Panc1 (cell line): ENCODE measurements at regions not wholly inside any gene's neighbourhood (a gene's known extent, or its start where the extent isn't known, plus 50 kb on each side); places are given as distances from the start of the nearest gene placed in this dataset.

Source experiments
- POLR2AphosphoS5 ChIP-seq: IDR thresholded peaks from 2 replicates; pipeline ENCODE4 v1.6.1; 2012; ENCODE audit warnings: mild to moderate bottlenecking, low read depth, low read length, moderate library complexity
- SIN3A ChIP-seq: IDR thresholded peaks from 2 replicates; pipeline ENCODE4 v1.6.1; 2012; ENCODE audit warnings: low read depth, mild to moderate bottlenecking, low read length, moderate library complexity, borderline replicate concordance; ENCODE audit not compliant: insufficient read depth
- TCF7L2 ChIP-seq: IDR thresholded peaks from 2 replicates; pipeline ENCODE4 v1.6.1; 2011; ENCODE audit warnings: mild to moderate bottlenecking, low read depth, low read length, inconsistent platforms
- TF ChIP-seq, protein P1 (sequence below): fragments of 450-650 bp; IDR thresholded peaks from 2 replicates; pipeline ENCODE4 v1.5.1; 2017; ENCODE audit warnings: mild to moderate bottlenecking
- TF ChIP-seq, protein P2 (sequence below), 2 experiments: IDR thresholded peaks; 2 replicates each; pipeline ENCODE4 v1.6.1; 2011 to 2012; ENCODE audit warnings: low read depth in 2 of 2, control low read depth in 1 of 2, low read length in 1 of 2, mild to moderate bottlenecking in 1 of 2, moderate library complexity in 1 of 2; ENCODE audit not compliant: insufficient read depth in 1 of 2

DNA sequence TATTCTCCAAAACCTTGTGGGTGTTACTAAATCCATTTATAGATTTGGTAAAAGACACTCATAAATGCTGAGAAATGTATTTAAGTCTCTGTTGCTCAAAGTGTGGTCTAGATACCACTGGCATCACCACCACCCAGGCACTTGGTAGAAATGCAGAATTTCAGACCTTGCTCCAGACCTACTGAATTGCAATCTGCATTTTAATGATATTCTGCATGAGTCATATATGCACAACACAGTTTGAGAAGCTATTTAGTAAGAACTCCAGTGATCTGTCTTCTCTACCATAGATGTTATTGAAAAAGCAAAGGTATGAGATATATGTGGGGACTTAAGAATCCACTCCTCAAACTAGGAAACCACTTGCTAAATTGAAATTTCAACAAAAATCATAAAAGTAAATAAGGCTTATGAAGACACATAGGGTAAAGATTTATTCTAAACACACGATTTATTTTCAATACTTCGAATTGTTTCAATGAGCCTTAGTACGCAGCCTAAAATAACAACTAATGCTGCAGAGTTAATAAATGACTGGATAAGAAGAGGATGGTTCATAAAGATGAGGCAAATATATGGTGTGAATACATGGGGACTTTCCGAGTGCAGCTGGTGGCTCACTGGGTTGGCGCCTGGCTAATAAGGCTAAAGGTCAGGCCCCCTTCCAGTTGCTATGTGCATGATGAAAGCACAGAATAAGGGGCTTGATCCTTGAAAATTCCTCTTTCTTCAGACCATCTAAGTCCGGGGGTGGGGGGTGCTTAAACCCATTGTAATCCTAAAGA, 813.3 kb downstream of the NR2F2 start:
- TF ChIP-seq, protein P1, sequence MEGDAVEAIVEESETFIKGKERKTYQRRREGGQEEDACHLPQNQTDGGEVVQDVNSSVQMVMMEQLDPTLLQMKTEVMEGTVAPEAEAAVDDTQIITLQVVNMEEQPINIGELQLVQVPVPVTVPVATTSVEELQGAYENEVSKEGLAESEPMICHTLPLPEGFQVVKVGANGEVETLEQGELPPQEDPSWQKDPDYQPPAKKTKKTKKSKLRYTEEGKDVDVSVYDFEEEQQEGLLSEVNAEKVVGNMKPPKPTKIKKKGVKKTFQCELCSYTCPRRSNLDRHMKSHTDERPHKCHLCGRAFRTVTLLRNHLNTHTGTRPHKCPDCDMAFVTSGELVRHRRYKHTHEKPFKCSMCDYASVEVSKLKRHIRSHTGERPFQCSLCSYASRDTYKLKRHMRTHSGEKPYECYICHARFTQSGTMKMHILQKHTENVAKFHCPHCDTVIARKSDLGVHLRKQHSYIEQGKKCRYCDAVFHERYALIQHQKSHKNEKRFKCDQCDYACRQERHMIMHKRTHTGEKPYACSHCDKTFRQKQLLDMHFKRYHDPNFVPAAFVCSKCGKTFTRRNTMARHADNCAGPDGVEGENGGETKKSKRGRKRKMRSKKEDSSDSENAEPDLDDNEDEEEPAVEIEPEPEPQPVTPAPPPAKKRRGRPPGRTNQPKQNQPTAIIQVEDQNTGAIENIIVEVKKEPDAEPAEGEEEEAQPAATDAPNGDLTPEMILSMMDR = no peak
- TF ChIP-seq SIN3A (no peak), POLR2AphosphoS5 (no peak), TCF7L2 (no peak)
- TF ChIP-seq, protein P2, sequence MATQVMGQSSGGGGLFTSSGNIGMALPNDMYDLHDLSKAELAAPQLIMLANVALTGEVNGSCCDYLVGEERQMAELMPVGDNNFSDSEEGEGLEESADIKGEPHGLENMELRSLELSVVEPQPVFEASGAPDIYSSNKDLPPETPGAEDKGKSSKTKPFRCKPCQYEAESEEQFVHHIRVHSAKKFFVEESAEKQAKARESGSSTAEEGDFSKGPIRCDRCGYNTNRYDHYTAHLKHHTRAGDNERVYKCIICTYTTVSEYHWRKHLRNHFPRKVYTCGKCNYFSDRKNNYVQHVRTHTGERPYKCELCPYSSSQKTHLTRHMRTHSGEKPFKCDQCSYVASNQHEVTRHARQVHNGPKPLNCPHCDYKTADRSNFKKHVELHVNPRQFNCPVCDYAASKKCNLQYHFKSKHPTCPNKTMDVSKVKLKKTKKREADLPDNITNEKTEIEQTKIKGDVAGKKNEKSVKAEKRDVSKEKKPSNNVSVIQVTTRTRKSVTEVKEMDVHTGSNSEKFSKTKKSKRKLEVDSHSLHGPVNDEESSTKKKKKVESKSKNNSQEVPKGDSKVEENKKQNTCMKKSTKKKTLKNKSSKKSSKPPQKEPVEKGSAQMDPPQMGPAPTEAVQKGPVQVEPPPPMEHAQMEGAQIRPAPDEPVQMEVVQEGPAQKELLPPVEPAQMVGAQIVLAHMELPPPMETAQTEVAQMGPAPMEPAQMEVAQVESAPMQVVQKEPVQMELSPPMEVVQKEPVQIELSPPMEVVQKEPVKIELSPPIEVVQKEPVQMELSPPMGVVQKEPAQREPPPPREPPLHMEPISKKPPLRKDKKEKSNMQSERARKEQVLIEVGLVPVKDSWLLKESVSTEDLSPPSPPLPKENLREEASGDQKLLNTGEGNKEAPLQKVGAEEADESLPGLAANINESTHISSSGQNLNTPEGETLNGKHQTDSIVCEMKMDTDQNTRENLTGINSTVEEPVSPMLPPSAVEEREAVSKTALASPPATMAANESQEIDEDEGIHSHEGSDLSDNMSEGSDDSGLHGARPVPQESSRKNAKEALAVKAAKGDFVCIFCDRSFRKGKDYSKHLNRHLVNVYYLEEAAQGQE (IDR thresholded peaks at IDR 0.05; ENCODE audit: insufficient read depth in 1 of 2, low read depth in 2 of 2, low read length in 1 of 2) = no peak
